A673 (cell line): ENCODE measurements at regions not wholly inside any gene's neighbourhood (a gene's known extent, or its start where the extent isn't known, plus 50 kb on each side); places are given as distances from the start of the nearest gene placed in this dataset.

Source experiments
- BruUV-seq: library from RNA; stranded (reverse); fragments of 400-500 nt; replicated peaks from 2 replicates; lab custom pipeline; 2021; lab: Mats Ljungman, UMichigan
- CTCF ChIA-PET: fragments of 300-600 bp; sonication (Branson Sonifier 250); formaldehyde crosslinking; loops from one replicate; lab custom pipeline; 2022; ENCODE audit warnings: antibody characterized with exemption; lab: Charles Lee
- POLR2A ChIA-PET: fragments of 300-600 bp; sonication (Branson Sonifier 250); formaldehyde crosslinking; loops from one replicate; lab custom pipeline; 2022; ENCODE audit warnings: antibody characterized with exemption; ENCODE audit not compliant: low non-redundant PET; lab: Charles Lee
- DNase-seq: peaks from one replicate; pipeline ENCODE4 v3.0.0-alpha.2; 2015; ENCODE audit warnings: low spot score
- H3K27ac ChIP-seq: fragments of 200-600 bp; sonication (generic); 2 replicates; pipeline ENCODE4 v1.5.1; 2016; ENCODE audit warnings: mixed run types, low read depth, mild to moderate bottlenecking, mixed read lengths, antibody characterized with exemption, low read length; ENCODE audit not compliant: poor library complexity, severe bottlenecking
- H3K27me3 ChIP-seq: fragments of 200-600 bp; sonication (generic); replicated peaks from 2 replicates; pipeline ENCODE4 v1.6.1; 2017; ENCODE audit warnings: mixed run types, low read depth, mild to moderate bottlenecking, mixed read lengths, antibody characterized with exemption, low read length; ENCODE audit not compliant: insufficient read depth, poor library complexity
- H3K36me3 ChIP-seq: fragments of 200-600 bp; sonication (generic); 2 replicates; pipeline ENCODE4 v1.6.1; 2016; ENCODE audit warnings: mixed run types, mild to moderate bottlenecking, mixed read lengths, antibody characterized with exemption, low read length; ENCODE audit not compliant: insufficient read depth, poor library complexity, severe bottlenecking
- H3K4me1 ChIP-seq: fragments of 200-600 bp; sonication (generic); 2 replicates; pipeline ENCODE4 v1.6.1; 2017; ENCODE audit warnings: mixed run types, mild to moderate bottlenecking, mixed read lengths, antibody characterized with exemption, low read length; ENCODE audit not compliant: insufficient read depth, poor library complexity, severe bottlenecking
- H3K4me3 ChIP-seq: fragments of 200-600 bp; sonication (generic); 2 replicates; pipeline ENCODE4 v1.5.1; 2016; ENCODE audit warnings: low read depth, mixed run types, mild to moderate bottlenecking, mixed read lengths, low read length; ENCODE audit not compliant: poor library complexity, severe bottlenecking
- H3K9me3 ChIP-seq: fragments of 200-600 bp; sonication (generic); 2 replicates; pipeline ENCODE4 v1.6.1; 2016; ENCODE audit warnings: mixed run types, low read depth, mild to moderate bottlenecking, mixed read lengths, antibody characterized with exemption, low read length; ENCODE audit not compliant: poor library complexity, severe bottlenecking
- CTCF ChIP-seq: fragments of 300-800, 200-600 bp; sonication (generic); conservative IDR thresholded peaks from 2 replicates; pipeline ENCODE4 v1.5.1; 2017; ENCODE audit warnings: low read depth, mild to moderate bottlenecking, antibody characterized with exemption, low read length, moderate library complexity, mixed read lengths
- EZH2 ChIP-seq: fragments of 200-600 bp; sonication (generic); IDR thresholded peaks from 2 replicates; pipeline ENCODE4 v1.6.1; 2017; ENCODE audit warnings: borderline replicate concordance, low read depth, mild to moderate bottlenecking, mixed read lengths, antibody characterized with exemption, low read length; ENCODE audit not compliant: poor library complexity, severe bottlenecking
- intact Hi-C: fragments of 100-400 bp; cut with micrococcal nuclease; formaldehyde crosslinking; loops from one replicate; pipeline ENCODE4 v1.10.0; 2022; ENCODE audit not compliant: unreplicated experiment

- TF ChIP-seq EZH2: no peak
- no peak for TF ChIP-seq CTCF
Observed at GRCh38 chr15:97081666-97082226, 751.2 kb downstream of the NR2F2 start.

GRCh38 chr15:97082830-97083229, 752.3 kb downstream of the NR2F2 start:
- POLR2A ChIA-PET: no interaction called here
- no peaks in the 10 kb centered on the region for H3K36me3 ChIP-seq
- intact Hi-C loops: loop anchor here (5.0 kb wide), 1 partner anchor 154 kb away; no protein-coding TSS in a partner anchor
- peak overlapping the region; percentile 84 for H3K27ac ChIP-seq
- DNase-seq: no peak
- no peak overlapping the region for H3K4me3 ChIP-seq
- TF ChIP-seq CTCF: no peak
- no peak for TF ChIP-seq EZH2
- CTCF ChIA-PET: no interaction called here
- BruUV-seq: no TSS peak
- peaks cover 96% of the 10 kb centered on the region for H3K4me1 ChIP-seq
- H3K27me3 ChIP-seq: no peaks in the 10 kb centered on the region
- no peaks in the 10 kb centered on the region for H3K9me3 ChIP-seq

More at GRCh38 chr15:97081666-97082226, 751.2 kb downstream of the NR2F2 start:
- H3K9me3 ChIP-seq: no peaks in the 10 kb centered on the region
- intact Hi-C loops: loop anchor here (5.0 kb wide), 1 partner anchor 156 kb away; no protein-coding TSS in a partner anchor
- no peak overlapping the region for H3K4me3 ChIP-seq
- ChIA-PET CTCF (no interaction called here), POLR2A (interaction anchor here (0.6 kb wide), 2 partner anchors 10 to 165 kb away, joined by 3 read pairs; no protein-coding TSS in a partner anchor)
- H3K36me3 ChIP-seq: no peaks in the 10 kb centered on the region
- H3K27me3 ChIP-seq: no peaks in the 10 kb centered on the region
- no TSS peak for BruUV-seq
- H3K27ac ChIP-seq: peak overlapping the region; percentile 84
- H3K4me1 ChIP-seq: peaks cover 96% of the 10 kb centered on the region
- peak; percentile 87 for DNase-seq

- Histone ChIP-seq H3K4me3 (no peak overlapping the region), H3K27me3 (no peaks in the 10 kb centered on the region), H3K27ac (peak overlapping the region; percentile 84), H3K4me1 (peaks cover 95% of the 10 kb centered on the region), H3K9me3 (no peaks in the 10 kb centered on the region), H3K36me3 (no peaks in the 10 kb centered on the region)
- POLR2A ChIA-PET: no interaction called here
- TF ChIP-seq EZH2: no peak
- no peak for TF ChIP-seq CTCF
- no TSS peak for BruUV-seq
- CTCF ChIA-PET: no interaction called here
- intact Hi-C loops: loop anchor here (5.0 kb wide), 1 partner anchor 153 kb away; no protein-coding TSS in a partner anchor
- DNase-seq: peak; percentile 61
Observed at GRCh38 chr15:97084650-97085049, 754.1 kb downstream of the NR2F2 start.
